Transverse colon (tissue), 4 donors: ENCODE measurements at regions not wholly inside any gene's neighbourhood (a gene's known extent, or its start where the extent isn't known, plus 50 kb on each side); places are given as distances from the start of the nearest gene placed in this dataset.

Experiments used
- EP300 ChIP-seq: sonication (generic); formaldehyde crosslinking; IDR thresholded peaks from one replicate; pipeline ENCODE4 v1.6.1; 2017; ENCODE audit warnings: antibody characterized with exemption, low read depth
- POLR2A ChIP-seq: fragments of 450-650 bp; IDR thresholded peaks from one replicate; pipeline ENCODE4 v1.6.1; 2016; ENCODE audit warnings: antibody characterized with exemption, mild to moderate bottlenecking, moderate library complexity
- POLR2AphosphoS5 ChIP-seq, 3 donors: sonication (generic); formaldehyde crosslinking; IDR thresholded peaks; one replicate each; pipeline ENCODE4 v1.6.1; 2016; ENCODE audit warnings: antibody characterized with exemption in 3 of 3
- TF ChIP-seq, protein P1 (sequence below), 5 experiments: fragments of 200-600 bp in 3 of 5; fragments of 450-650 bp in 2 of 5; sonication (generic) in 3 of 5; IDR thresholded peaks; 1 replicate in 2 of 5; 2 replicates in 3 of 5; pipeline ENCODE4 v1.5.1; 2016 to 2017; ENCODE audit warnings: antibody characterized with exemption in 5 of 5, inconsistent platforms in 3 of 5, mild to moderate bottlenecking in 2 of 5, moderate library complexity in 1 of 5

DNA sequence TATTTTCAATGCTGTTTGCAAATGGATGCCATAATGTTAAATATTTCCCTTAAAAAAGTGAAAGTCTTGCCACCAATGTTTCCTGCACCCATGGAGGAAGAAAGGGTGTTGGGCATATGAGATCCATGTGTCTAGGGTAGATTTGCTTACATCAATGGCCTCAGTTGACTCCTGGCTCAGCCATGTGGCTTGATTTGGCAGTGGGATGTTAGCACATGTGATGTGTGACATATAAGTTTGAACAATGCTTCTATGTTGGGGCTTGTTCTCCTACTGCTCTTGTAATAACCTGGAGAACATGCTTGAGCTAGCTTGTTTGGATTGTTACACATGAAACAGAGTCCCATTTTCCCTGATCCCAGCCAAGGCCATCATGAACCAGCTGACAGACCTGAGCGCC lies 187.6 kb downstream of the SCP2D1 start:
- no peak for TF ChIP-seq POLR2A
- TF ChIP-seq POLR2AphosphoS5 (IDR thresholded peaks at IDR 0.05) = no peak
- TF ChIP-seq, protein P1, sequence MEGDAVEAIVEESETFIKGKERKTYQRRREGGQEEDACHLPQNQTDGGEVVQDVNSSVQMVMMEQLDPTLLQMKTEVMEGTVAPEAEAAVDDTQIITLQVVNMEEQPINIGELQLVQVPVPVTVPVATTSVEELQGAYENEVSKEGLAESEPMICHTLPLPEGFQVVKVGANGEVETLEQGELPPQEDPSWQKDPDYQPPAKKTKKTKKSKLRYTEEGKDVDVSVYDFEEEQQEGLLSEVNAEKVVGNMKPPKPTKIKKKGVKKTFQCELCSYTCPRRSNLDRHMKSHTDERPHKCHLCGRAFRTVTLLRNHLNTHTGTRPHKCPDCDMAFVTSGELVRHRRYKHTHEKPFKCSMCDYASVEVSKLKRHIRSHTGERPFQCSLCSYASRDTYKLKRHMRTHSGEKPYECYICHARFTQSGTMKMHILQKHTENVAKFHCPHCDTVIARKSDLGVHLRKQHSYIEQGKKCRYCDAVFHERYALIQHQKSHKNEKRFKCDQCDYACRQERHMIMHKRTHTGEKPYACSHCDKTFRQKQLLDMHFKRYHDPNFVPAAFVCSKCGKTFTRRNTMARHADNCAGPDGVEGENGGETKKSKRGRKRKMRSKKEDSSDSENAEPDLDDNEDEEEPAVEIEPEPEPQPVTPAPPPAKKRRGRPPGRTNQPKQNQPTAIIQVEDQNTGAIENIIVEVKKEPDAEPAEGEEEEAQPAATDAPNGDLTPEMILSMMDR (IDR thresholded peaks at IDR 0.05) = no peak
- no peak for TF ChIP-seq EP300
